ENCODE measurements at regions not wholly inside any gene's neighbourhood (a gene's known extent, or its start where the extent isn't known, plus 50 kb on each side); places are given as distances from the start of the nearest gene placed in this dataset.
"Not testable (repeated sequence)": the region's sequence is repeated elsewhere in the genome, so short reads cannot be mapped to it uniquely, and the experiment has no call there.

DNA sequence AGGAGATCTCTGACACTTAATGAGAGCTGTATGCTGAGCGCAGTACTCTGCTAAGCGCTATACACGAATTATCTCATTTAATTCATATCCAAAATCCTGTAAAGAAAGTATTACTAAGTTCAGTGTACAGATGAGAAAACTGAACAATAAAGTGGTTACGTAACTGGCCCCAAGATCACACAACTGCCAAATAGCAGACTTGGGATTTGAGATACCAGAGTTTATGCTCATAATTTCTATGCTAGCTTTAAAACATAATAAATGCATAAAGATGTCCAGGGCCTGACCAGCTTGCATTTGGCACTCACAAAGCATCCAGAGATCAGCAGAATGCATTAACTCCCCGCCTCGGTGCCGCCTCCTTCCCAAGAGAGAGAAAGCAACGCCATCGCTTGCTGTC lies 83.2 kb upstream of the PWP1 start:
- DNase-seq, result no peak

DNA sequence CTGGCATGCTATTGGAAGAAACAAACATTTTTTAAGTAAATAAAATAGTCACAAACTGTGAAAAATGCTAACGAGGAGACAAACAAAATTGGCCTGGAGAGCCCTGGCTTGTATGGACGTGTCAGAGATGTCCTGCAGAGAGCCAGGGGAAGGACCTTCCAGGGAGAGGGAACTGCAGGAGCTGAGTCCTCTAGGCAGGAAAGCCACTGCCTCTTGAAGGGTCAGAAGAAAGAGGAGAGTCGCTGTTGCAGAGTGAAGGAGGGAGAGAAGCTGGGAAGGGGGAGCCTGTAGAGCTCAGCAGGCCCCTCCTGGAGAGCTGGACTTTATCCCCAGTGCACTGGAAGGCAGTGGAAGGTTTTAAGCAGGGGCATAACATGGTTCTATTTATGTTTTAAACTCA lies 80.3 kb upstream of the PWP1 start:
- no peak for DNase-seq

DNA sequence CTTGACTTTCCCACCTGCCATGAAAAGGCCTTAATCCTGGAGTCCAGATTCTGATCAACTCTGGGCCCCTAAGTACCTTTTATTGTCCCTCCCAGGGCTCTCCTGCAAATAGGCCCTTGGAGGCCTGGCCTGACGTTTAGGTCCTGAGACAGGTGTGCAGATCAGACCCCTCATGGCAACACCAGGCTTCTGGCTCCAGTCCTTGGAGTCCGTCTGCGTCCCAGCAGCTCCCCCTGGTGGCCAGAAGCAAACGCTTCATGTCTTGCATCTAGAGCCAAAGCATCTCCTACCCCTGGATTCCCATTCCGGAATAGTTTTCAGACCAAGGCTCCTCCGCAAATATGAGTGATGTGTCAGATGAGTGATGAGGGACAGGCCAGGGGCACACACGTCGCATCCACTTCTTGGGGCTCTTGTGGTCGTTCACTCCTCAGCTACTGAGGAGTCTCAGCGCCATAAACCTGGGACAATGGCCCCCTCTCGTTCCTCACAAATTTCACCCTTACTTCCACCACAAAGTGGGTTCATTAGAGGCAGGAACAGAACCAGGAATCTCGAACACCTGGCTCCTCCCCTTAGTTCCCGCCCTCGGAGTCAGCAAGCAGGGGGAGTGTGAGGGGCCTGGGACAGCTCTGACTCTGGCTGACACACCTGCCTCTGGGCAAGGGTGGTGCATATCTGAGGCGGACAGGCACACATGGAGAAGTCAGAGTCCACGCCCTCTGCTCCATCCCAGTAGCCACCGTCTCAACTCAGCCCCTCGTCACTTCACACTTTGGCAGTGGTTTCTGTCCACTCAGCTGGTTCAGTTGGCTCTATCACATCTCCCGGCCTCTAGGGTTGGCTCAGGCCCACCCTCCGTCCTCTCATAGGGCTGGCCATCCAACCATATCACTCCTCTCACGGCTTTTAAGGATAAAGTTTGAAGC lies 77.9 kb upstream of the PWP1 start:
- DNase-seq, result peak; percentile 75 to 76

DNA sequence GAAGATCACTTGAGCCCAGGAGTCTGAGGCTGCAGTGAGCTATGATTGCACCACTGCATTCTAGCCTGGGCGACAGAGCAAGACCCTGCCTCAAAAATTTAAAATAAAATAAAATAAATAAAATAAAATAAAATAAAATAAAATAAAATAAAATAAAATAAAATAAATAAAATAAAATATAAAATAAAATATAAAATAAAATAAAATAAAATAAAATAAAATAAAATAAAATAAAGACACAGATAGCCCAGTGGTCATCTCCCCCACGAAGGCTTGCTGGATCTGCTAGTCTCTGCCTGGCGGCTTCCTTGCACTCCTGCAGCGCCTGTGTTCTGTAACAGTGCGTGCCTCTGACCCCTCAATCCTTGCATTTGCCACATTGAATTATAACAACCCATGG lies 76.8 kb upstream of the PWP1 start:
- DNase-seq, result not testable (repeated sequence)

DNA sequence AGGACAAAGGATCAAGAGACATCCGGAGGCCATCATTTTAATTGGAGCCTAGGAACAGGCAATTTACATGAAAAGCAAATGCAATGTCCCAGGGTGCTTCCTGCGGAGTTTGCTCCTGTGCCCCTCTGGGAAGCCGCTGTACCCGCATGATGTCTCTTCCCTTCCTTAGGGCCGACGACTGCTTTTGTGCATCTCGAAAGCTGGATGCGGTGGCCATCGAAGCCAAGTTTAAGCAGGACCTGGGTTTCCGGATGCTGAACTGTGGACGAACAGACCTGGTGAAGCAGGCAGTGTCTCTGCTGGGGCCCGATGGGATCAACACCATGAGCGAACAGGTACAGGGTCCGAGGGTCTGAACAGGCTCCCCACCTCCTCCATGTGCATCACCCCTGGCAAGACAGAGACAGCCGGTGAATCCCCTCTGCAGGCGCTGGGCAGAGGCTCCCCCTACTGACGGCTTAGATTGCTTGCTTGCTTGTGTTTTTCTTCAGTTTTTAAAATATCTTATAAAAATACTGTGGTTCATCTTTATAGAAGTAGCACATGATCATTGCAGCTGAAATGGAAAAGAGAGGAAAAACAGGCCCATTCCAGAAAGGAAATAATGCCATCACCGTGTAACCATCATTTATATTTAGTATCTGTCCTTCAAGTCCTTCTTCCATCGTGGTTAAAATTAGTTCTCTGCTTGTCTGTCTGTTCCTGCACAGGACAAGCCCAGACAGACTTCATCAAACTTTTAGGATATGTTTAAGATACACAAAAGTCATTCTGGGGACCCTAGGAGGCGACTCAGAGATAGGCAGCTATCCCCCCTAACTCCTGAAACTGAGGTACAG lies 75.4 kb upstream of the PWP1 start:
- peak; percentile 6 to 7 for DNase-seq

DNA sequence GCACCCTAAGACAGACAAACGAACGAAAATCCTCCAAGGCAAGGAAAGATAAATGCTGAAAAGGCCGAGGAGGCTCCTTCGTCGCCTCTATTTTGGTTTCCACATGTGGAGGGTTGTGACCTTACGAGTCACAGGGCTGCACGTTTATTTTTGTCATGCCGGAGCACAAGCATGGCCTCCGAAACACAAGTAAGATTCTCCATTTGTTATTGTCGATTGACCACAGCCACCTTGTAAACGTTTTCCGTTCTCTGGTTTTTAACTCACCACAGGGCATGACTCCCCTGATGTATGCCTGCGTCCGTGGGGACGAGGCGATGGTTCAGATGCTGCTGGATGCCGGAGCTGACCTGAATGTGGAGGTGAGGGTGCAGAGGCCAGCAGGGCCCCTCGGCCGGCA lies 73.1 kb upstream of the PWP1 start:
- DNase-seq, result no peak

DNA sequence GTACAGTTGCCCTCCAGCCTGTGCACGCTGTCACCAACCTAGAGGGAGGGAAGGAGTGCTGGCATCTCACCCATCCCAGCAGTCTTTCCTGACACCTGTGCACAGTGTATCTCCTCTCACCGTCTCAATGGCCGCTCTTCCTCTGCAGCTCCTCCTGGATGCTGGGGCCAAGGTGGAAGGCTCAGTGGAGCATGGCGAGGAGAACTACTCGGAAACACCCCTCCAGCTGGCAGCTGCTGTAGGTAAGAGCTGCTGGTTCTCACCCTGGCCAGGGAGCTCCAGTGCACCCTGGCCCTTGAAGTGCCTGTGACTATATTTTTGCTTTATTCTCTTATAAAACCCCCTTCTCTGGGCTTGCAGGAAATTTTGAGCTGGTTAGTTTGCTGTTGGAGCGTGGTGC lies 68.7 kb upstream of the PWP1 start:
- DNase-seq, result no peak

DNA sequence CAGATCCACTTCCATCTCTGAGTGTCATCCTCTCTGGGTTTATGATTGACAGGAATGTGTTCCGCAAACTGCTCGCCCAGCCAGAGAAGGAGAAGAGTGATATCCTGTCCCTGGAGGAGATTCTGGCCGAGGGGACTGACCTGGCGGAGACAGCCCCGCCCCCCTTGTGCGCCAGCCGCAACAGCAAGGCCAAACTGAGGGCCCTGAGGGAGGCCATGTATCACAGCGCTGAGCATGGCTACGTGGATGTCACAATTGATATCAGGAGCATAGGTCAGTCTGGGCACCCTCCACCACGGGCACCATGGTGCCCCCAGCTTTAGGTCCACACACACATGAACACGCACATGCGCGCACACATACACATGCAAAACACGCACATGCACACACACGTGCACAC lies 67.5 kb upstream of the PWP1 start:
- no peak for DNase-seq

DNA sequence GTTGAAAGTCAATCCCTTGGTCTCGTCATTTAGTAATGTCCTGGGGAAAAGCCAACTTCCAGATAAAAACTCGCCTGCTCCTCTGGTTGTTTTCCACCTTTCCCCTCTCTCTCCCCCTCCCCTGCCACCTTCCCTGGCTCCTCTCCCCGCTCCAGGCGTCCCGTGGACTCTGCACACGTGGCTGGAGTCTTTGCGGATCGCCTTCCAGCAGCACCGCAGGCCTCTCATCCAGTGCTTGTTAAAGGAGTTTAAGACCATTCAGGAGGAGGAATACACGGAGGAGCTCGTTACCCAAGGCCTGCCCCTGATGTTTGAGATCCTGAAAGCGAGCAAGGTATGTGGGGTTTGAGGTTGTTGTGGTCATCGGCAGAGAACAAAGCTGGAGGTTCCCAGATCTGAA lies 65.8 kb upstream of the PWP1 start:
- DNase-seq, result no peak

DNA sequence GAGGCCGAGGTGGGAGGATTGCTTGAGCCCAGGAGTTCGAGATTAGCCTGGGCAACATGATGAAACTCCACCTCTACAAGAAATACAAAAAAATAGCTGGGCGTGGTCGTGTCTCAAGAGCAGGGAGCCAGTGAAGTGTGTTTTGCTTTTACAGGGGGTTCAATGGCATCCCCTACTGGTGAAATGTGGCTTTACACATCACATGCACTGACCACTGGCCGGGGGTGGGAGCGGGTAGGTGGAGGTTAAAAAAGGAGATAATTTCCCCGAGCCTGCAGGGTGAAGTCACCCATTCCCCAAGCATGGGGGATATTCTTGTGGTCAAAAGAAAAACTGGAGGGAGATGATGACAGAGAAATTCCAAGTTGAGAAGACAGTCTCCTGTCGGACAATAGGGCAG lies 63.6 kb upstream of the PWP1 start:
- no peak for DNase-seq

DNA sequence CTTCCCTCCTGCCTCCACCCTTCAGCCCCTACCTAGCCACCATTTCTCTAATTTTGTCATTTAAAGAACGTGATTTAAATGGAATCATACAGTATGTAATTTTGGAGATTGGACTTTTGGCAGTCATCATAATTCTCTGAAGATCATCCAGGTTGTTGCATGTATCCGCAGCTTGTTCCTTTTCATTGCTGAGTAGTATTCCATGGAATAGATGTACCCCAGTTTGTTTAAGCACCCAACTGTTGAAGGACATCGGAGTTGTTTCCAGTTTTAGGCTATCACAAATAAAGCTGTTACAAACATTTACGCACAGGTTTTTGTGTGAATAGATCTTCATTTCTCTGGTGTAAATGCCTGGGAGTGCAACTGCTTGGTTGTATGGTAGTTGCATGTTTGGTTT lies 61.1 kb upstream of the PWP1 start:
- no peak for DNase-seq

DNA sequence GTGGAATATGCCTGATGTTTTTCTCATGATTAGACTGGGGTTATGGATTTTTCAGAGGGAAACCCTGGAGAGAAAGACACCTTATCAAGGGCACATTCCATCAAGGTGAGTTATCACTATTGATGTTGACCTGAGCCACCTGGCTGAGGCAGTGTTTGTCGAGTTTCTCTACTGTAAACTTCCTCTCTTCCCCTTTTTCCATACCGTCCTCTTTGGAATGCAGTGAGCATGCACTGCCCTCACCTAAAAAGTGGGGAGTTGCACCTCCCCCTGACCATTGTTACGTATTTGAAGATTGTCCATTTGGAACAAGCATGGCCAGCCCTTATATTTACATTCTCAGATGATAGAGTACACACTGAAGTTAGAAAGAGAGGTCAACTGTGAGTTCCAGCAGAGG lies 53.9 kb upstream of the PWP1 start:
- DNase-seq, result no peak

DNA sequence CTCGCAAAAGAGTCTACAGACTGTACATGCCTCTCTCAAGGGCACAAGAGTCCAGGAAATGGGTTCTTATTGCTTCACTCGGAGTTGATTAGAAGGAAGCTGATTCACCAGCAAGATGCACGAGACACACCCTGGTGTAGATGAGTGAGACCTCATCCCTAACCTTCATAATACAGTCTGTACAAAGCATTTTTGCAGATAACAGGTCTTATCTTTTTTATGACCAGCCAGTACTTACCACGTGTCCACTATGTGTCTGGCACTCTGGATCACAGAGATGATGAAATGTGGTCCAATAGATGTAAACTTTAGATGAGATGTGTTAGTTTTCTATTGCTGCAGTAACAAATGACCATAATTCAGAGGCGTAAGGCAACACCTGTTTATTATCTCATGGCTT lies 53.4 kb upstream of the PWP1 start:
- DNase-seq, result no peak

DNA sequence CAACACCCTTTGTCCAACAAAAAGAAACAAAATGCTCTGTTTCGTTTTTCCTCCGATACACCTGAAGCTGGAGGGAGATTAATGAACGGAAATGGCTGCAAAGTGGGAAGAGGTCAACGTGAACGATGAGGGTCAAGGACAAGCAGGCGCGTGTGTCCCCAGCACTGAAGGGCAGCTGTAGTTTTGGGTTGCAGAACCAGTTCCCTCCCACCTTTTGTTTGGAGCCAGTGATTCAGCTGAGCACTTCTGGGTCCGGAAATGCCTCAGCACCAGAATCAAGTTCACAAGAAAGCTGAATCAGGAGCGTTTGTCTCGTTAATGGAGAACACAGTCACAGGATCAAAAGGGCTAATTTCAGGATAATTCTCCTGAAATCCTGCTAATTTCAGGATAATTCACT lies 51.1 kb upstream of the PWP1 start:
- DNase-seq, result no peak

DNA sequence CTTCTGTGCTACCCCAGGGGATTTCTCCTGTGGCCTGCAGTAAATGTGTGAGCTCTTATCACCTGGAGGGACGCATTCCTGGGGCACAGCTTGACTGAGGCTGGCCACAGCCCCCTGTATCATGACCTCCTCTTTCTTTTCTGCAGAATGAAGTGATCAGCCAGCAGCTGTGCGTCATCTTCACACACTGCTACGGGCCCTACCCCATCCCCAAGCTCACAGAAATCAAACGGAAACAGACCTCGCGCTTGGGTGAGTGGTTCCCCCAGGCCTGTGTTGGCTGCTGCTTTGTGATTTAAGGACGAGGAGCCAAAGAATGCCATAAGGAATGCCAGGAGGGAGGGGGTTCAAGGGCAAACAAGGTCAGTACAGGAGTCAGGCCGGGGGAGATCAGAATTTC lies 50.5 kb upstream of the PWP1 start:
- no peak for DNase-seq
